Endodermal cell (in vitro differentiated cells): ENCODE measurements at regions not wholly inside any gene's neighbourhood (a gene's known extent, or its start where the extent isn't known, plus 50 kb on each side); places are given as distances from the start of the nearest gene placed in this dataset.
A peak's percentile ranks its signal among the peaks of the same experiment; 100 is the strongest.

Source experiments
- DNase-seq: peaks from one replicate; pipeline ENCODE4 v3.0.0-alpha.2; 2017
- H3K27ac ChIP-seq: 2 replicates; pipeline ENCODE4 v1.5.1; 2013; ENCODE audit warnings: mild to moderate bottlenecking, low read depth, low read length, moderate library complexity
- H3K27me3 ChIP-seq: 2 replicates; pipeline ENCODE4 v1.6.1; 2013; ENCODE audit warnings: mild to moderate bottlenecking, low read length, moderate library complexity; ENCODE audit not compliant: insufficient read depth, control insufficient read depth, poor library complexity, severe bottlenecking
- H3K36me3 ChIP-seq: 2 replicates; pipeline ENCODE4 v1.7.0; 2013; ENCODE audit warnings: mild to moderate bottlenecking, low read length, moderate library complexity; ENCODE audit not compliant: control insufficient read depth, insufficient read depth
- H3K4me1 ChIP-seq: one replicate; pipeline ENCODE4 v1.7.0; 2013; ENCODE audit warnings: low read length; ENCODE audit not compliant: control insufficient read depth, insufficient read depth
- H3K4me3 ChIP-seq: 2 replicates; pipeline ENCODE4 v1.5.1; 2013; ENCODE audit warnings: mild to moderate bottlenecking, low read length, moderate library complexity
- H3K9ac ChIP-seq: 2 replicates; pipeline ENCODE4 v1.6.1; 2013; ENCODE audit warnings: mild to moderate bottlenecking, low read length, moderate library complexity; ENCODE audit not compliant: poor library complexity, severe bottlenecking; ENCODE audit errors: extremely low read depth
- H3K9me3 ChIP-seq: 2 replicates; pipeline ENCODE4 v1.6.1; 2013; ENCODE audit warnings: mild to moderate bottlenecking, low read length, moderate library complexity; ENCODE audit not compliant: control insufficient read depth
- H3K27ac Mint-ChIP-seq: 2 replicates; pipeline ENCODE4 v1.8.0; 2020; ENCODE audit warnings: mixed read lengths
- H3K27me3 Mint-ChIP-seq: 2 replicates; pipeline ENCODE4 v1.8.0; 2021; ENCODE audit warnings: mild to moderate bottlenecking, mixed read lengths; ENCODE audit not compliant: insufficient read depth
- H3K36me3 Mint-ChIP-seq: 2 replicates; pipeline ENCODE4 v1.8.0; 2020; ENCODE audit warnings: low read depth, mixed read lengths
- H3K4me1 Mint-ChIP-seq: 2 replicates; pipeline ENCODE4 v1.8.0; 2020; ENCODE audit warnings: mixed read lengths
- H3K4me3 Mint-ChIP-seq: 2 replicates; pipeline ENCODE4 v1.8.0; 2020; ENCODE audit warnings: mild to moderate bottlenecking, moderate library complexity, mixed read lengths
- H3K9me3 Mint-ChIP-seq: 2 replicates; pipeline ENCODE4 v1.8.0; 2020; ENCODE audit warnings: mild to moderate bottlenecking, mixed read lengths
- CTCF ChIP-seq: fragments of 200-600 bp; sonication (generic); conservative IDR thresholded peaks from 2 replicates; pipeline ENCODE4 v1.5.0; 2021; ENCODE audit warnings: antibody characterized with exemption, mild to moderate bottlenecking
- WGBS, 2 experiments: methylation state at CpG; one replicate each; pipeline versions ENCODE4 v1.1.5 to v1.1.7; 2013; ENCODE audit warnings: missing lambda C conversion rate in 2 of 2, mixed read lengths in 1 of 2; ENCODE audit not compliant: insufficient coverage in 1 of 2, insufficient read length in 1 of 2; 5-methylcytosine and 5-hydroxymethylcytosine counted together

GRCh38 chr6:74578339-74578738, 627.5 kb downstream of the COL12A1 start:
- no peaks in the 10 kb centered on the region for H3K9me3 Mint-ChIP-seq
- no peaks in the 10 kb centered on the region for H3K27me3 ChIP-seq
- TF ChIP-seq CTCF: no peak
- H3K36me3 Mint-ChIP-seq: no peaks in the 10 kb centered on the region
- no peaks in the 10 kb centered on the region for H3K36me3 ChIP-seq
- H3K9ac ChIP-seq: no peak overlapping the region
- H3K4me3 ChIP-seq: no peak overlapping the region
- no peaks in the 10 kb centered on the region for H3K9me3 ChIP-seq
- no peaks in the 10 kb centered on the region for H3K27me3 Mint-ChIP-seq
- H3K4me1 Mint-ChIP-seq: no peaks in the 10 kb centered on the region
- no peaks in the 10 kb centered on the region for H3K4me1 ChIP-seq
- no peak for DNase-seq
- no peak overlapping the region for H3K27ac Mint-ChIP-seq
- no peak overlapping the region for H3K27ac ChIP-seq
- H3K4me3 Mint-ChIP-seq: no peak overlapping the region

GRCh38 chr6:74577619-74578018, 628.2 kb downstream of the COL12A1 start:
- Mint-ChIP-seq H3K27ac (no peak overlapping the region), H3K27me3 (no peaks in the 10 kb centered on the region), H3K4me1 (no peaks in the 10 kb centered on the region), H3K9me3 (no peaks in the 10 kb centered on the region), H3K4me3 (no peak overlapping the region), H3K36me3 (no peaks in the 10 kb centered on the region)
- Histone ChIP-seq H3K9ac (no peak overlapping the region), H3K4me3 (no peak overlapping the region), H3K27me3 (no peaks in the 10 kb centered on the region), H3K36me3 (no peaks in the 10 kb centered on the region), H3K9me3 (no peaks in the 10 kb centered on the region), H3K4me1 (no peaks in the 10 kb centered on the region), H3K27ac (no peak overlapping the region)
- TF ChIP-seq CTCF: no peak
- no peak for DNase-seq

- no peak overlapping the region for H3K9ac ChIP-seq
- peak; percentile 51 for DNase-seq
- no peaks in the 10 kb centered on the region for H3K9me3 ChIP-seq
- H3K4me1 ChIP-seq: no peaks in the 10 kb centered on the region
- no peaks in the 10 kb centered on the region for H3K36me3 Mint-ChIP-seq
- no peaks in the 10 kb centered on the region for H3K4me1 Mint-ChIP-seq
- H3K27ac ChIP-seq: no peak overlapping the region
- no peaks in the 10 kb centered on the region for H3K27me3 ChIP-seq
- no peaks in the 10 kb centered on the region for H3K36me3 ChIP-seq
- H3K27me3 Mint-ChIP-seq: no peaks in the 10 kb centered on the region
- TF ChIP-seq CTCF: peak; percentile 84
- H3K4me3 ChIP-seq: no peak overlapping the region
- H3K9me3 Mint-ChIP-seq: no peaks in the 10 kb centered on the region
- no peak overlapping the region for H3K4me3 Mint-ChIP-seq
- 57% methylated on average over 5 of the region's 5 CpGs; no CpG with 5 or more reads in 1 of the 2 experiments for WGBS, 2 experiments
- H3K27ac Mint-ChIP-seq: no peak overlapping the region
Observed at GRCh38 chr6:74574794-74575193, 631.1 kb downstream of the COL12A1 start.
